HL-60/S4 treated with phorbol 12-myristate 13-acetate at 8.2 ng/mL for 4 days and 3 days (cell line): ENCODE measurements at regions not wholly inside any gene's neighbourhood (a gene's known extent, or its start where the extent isn't known, plus 50 kb on each side); places are given as distances from the start of the nearest gene placed in this dataset.

Experiments used
- in situ Hi-C: fragments of 300-500 bp; cut with MboI; formaldehyde crosslinking; loops from 2 replicates; pipeline ENCODE4 v1.15.0; 2022; ENCODE audit warnings: low sequenced_read_pairs

- in situ Hi-C loops, result no loop called here
These were observed 144.5 kb downstream of the PHETA1 start for GRCh38 chr12:111224186-111225066.

GRCh38 chr12:111222523-111222922, 146.4 kb downstream of the PHETA1 start:
- in situ Hi-C loops, result no loop called here

- in situ Hi-C loops, result no loop called here
These were observed 146.9 kb downstream of the PHETA1 start for GRCh38 chr12:111222027-111222414.

- in situ Hi-C loops, result no loop called here
These were observed 147.6 kb downstream of the PHETA1 start for GRCh38 chr12:111221062-111222026.

- in situ Hi-C loops, result no loop called here
These were observed 148.5 kb downstream of the PHETA1 start for GRCh38 chr12:111220363-111220762.

- in situ Hi-C loops, result no loop called here
These were observed 149.5 kb downstream of the PHETA1 start for GRCh38 chr12:111219440-111219839.

- in situ Hi-C loops, result no loop called here
These were observed 150.4 kb downstream of the PHETA1 start for GRCh38 chr12:111218499-111218898.

GRCh38 chr12:111216387-111217159, 152.3 kb downstream of the PHETA1 start:
- in situ Hi-C loops, result no loop called here

GRCh38 chr12:111215881-111216280, 153.0 kb downstream of the PHETA1 start:
- in situ Hi-C loops, result no loop called here

- in situ Hi-C loops, result no loop called here
These were observed 154.5 kb downstream of the PHETA1 start for GRCh38 chr12:111214401-111214800.

- in situ Hi-C loops, result no loop called here
These were observed 155.3 kb downstream of the PHETA1 start for GRCh38 chr12:111213561-111213960.

GRCh38 chr12:111212814-111213456, 156.0 kb downstream of the PHETA1 start:
- in situ Hi-C loops, result no loop called here

- in situ Hi-C loops, result no loop called here
These were observed 156.8 kb downstream of the PHETA1 start for GRCh38 chr12:111211910-111212757.

- in situ Hi-C loops, result no loop called here
These were observed 159.1 kb downstream of the PHETA1 start for GRCh38 chr12:111209811-111210210.

- in situ Hi-C loops, result no loop called here
These were observed 161.1 kb downstream of the PHETA1 start for GRCh38 chr12:111207761-111208160.

- in situ Hi-C loops, result no loop called here
These were observed 164.1 kb downstream of the PHETA1 start for GRCh38 chr12:111204788-111205241.

GRCh38 chr12:111203969-111204368, 164.9 kb downstream of the PHETA1 start:
- in situ Hi-C loops, result no loop called here

GRCh38 chr12:111203446-111203845, 165.4 kb downstream of the PHETA1 start:
- in situ Hi-C loops, result no loop called here

- in situ Hi-C loops, result no loop called here
These were observed 166.5 kb downstream of the PHETA1 start for GRCh38 chr12:111202237-111202915.
